SK-N-SH (cell line): ENCODE measurements at regions not wholly inside any gene's neighbourhood (a gene's known extent, or its start where the extent isn't known, plus 50 kb on each side); places are given as distances from the start of the nearest gene placed in this dataset.

Source experiments
- CTCF ChIA-PET: fragments of 300-600, 350-600 bp; formaldehyde crosslinking; extraction: SDS; loops from one replicate; lab custom pipeline; 2021; lab: Yijun Ruan, JAX
- POLR2A ChIA-PET: fragments of 350-600 bp; sonication (Branson Sonifier 250); formaldehyde crosslinking; extraction: SDS; loops from one replicate; lab custom pipeline; 2020; ENCODE audit warnings: antibody characterized with exemption, inconsistent platforms; lab: Yijun Ruan, JAX
- DNase-seq: peaks from one replicate; pipeline ENCODE4 v3.0.0; 2012
- H2AFZ ChIP-seq: fragments of 200-600 bp; sonication (generic); 2 replicates; pipeline ENCODE4 v1.8.1; 2016; ENCODE audit warnings: antibody characterized with exemption, mild to moderate bottlenecking, low read depth
- H3F3A ChIP-seq: fragments of 200-600 bp; sonication (generic); replicated peaks from 2 replicates; pipeline ENCODE3; 2016; ENCODE audit warnings: antibody characterized with exemption, mild to moderate bottlenecking; ENCODE audit not compliant: insufficient read depth
- H3K27ac ChIP-seq, 2 experiments: fragments of 200-500 bp in 1 of 2; fragments of 200-600 bp in 1 of 2; sonication (Bioruptor generic) in 1 of 2; sonication (generic), shearing (Covaris generic) in 1 of 2; 2 replicates each; pipeline versions ENCODE4 v1.5.1 to v1.6.1; 2014 to 2016; ENCODE audit warnings: low read depth in 2 of 2, inconsistent platforms in 1 of 2, low read length in 1 of 2, mild to moderate bottlenecking in 1 of 2, mixed read lengths in 1 of 2
- H3K27me3 ChIP-seq: fragments of 200-600 bp; sonication (generic), shearing (Covaris generic); 2 replicates; pipeline ENCODE4 v1.6.1; 2016; ENCODE audit warnings: mixed run types; ENCODE audit not compliant: insufficient read depth
- H3K36me3 ChIP-seq, 2 experiments: fragments of 200-500 bp in 1 of 2; fragments of 200-600 bp in 1 of 2; sonication (Bioruptor generic) in 1 of 2; sonication (generic) in 1 of 2; replicated peaks in 1 of 2; 2 replicates each; pipeline versions ENCODE3 to v1.5.1; 2014 to 2016; ENCODE audit warnings: low read length in 1 of 2, mild to moderate bottlenecking in 1 of 2; ENCODE audit not compliant: insufficient read depth in 2 of 2, control insufficient read depth in 1 of 2
- H3K4me1 ChIP-seq, 2 experiments: fragments of 200-500 bp in 1 of 2; fragments of 200-600 bp in 1 of 2; sonication (Bioruptor generic) in 1 of 2; sonication (generic), shearing (Covaris generic) in 1 of 2; 2 replicates each; pipeline versions ENCODE4 v1.5.1 to v1.6.1; 2014 to 2016; ENCODE audit warnings: low read depth in 1 of 2, low read length in 1 of 2, mixed run types in 1 of 2; ENCODE audit not compliant: insufficient read depth in 2 of 2, control insufficient read depth in 1 of 2
- H3K4me2 ChIP-seq: fragments of 200-600 bp; sonication (generic), shearing (Covaris generic); 2 replicates; pipeline ENCODE4 v1.6.1; 2017; ENCODE audit warnings: mixed run types
- H3K4me3 ChIP-seq, 2 experiments: fragments of 200-500 bp in 1 of 2; fragments of 200-600 bp in 1 of 2; sonication (Bioruptor generic) in 1 of 2; sonication (generic), shearing (Covaris generic) in 1 of 2; 2 replicates each; pipeline versions ENCODE4 v1.5.1 to v1.8.1; 2014 to 2016; ENCODE audit warnings: low read depth in 2 of 2, inconsistent platforms in 1 of 2, low read length in 1 of 2, mild to moderate bottlenecking in 1 of 2, mixed read lengths in 1 of 2, moderate library complexity in 1 of 2
- H3K79me2 ChIP-seq: fragments of 200-600 bp; sonication (generic); 2 replicates; pipeline ENCODE4 v1.8.1; 2017; ENCODE audit warnings: mild to moderate bottlenecking; ENCODE audit not compliant: insufficient read depth
- H3K9ac ChIP-seq: fragments of 200-600 bp; sonication (generic); 2 replicates; pipeline ENCODE4 v1.6.1; 2017; ENCODE audit warnings: mixed run types
- H3K9me2 ChIP-seq: fragments of 200-600 bp; sonication (generic); 2 replicates; pipeline ENCODE4 v1.6.1; 2017; ENCODE audit warnings: mixed run types
- H3K9me3 ChIP-seq: fragments of 200-600 bp; sonication (generic); 2 replicates; pipeline ENCODE4 v1.6.1; 2017; ENCODE audit warnings: mixed run types, mild to moderate bottlenecking, moderate library complexity
- H4K20me1 ChIP-seq: fragments of 200-600 bp; sonication (generic); 2 replicates; pipeline ENCODE4 v1.6.1; 2017; ENCODE audit warnings: mild to moderate bottlenecking, mixed run types; ENCODE audit not compliant: insufficient read depth
- ELF1 ChIP-seq: IDR thresholded peaks from 2 replicates; pipeline ENCODE4 v1.4.0; 2012
- EZH2phosphoT487 ChIP-seq: fragments of 200-600 bp; sonication (generic); IDR thresholded peaks from 2 replicates; pipeline ENCODE4 v1.6.1; 2017; ENCODE audit warnings: low read depth, mixed run types, mild to moderate bottlenecking, antibody characterized with exemption, moderate library complexity, borderline replicate concordance
- FOXM1 ChIP-seq: IDR thresholded peaks from 2 replicates; pipeline ENCODE4 v1.4.0; 2012; ENCODE audit warnings: low read depth, mild to moderate bottlenecking
- GATA2 ChIP-seq: sonication (generic); formaldehyde crosslinking; IDR thresholded peaks from 2 replicates; pipeline ENCODE4 v1.5.0; 2020; ENCODE audit warnings: mild to moderate bottlenecking, missing genetic modification reagents
- MXI1 ChIP-seq: IDR thresholded peaks from 2 replicates; pipeline ENCODE4 v1.6.1; 2012; ENCODE audit warnings: mild to moderate bottlenecking, low read depth, low read length, improper control_type of control experiment
- NRF1 ChIP-seq: IDR thresholded peaks from 2 replicates; pipeline ENCODE4 v1.6.1; 2012; ENCODE audit warnings: low read depth, mild to moderate bottlenecking, low read length
- POLR2AphosphoS5 ChIP-seq: IDR thresholded peaks from 2 replicates; pipeline ENCODE4 v1.6.1; 2012; ENCODE audit warnings: low read depth, low read length
- RAD21 ChIP-seq: IDR thresholded peaks from 2 replicates; pipeline ENCODE4 v1.6.1; 2012; ENCODE audit warnings: mild to moderate bottlenecking, low read length
- TAF1 ChIP-seq: IDR thresholded peaks from 2 replicates; pipeline ENCODE4 v1.6.1; 2012; ENCODE audit warnings: low read depth, mild to moderate bottlenecking, low read length, moderate library complexity, borderline replicate concordance
- TEAD4 ChIP-seq: IDR thresholded peaks from 2 replicates; pipeline ENCODE4 v1.4.0; 2012; ENCODE audit warnings: mild to moderate bottlenecking, borderline replicate concordance; ENCODE audit not compliant: insufficient read depth
- USF1 ChIP-seq: IDR thresholded peaks from 2 replicates; pipeline ENCODE4 v1.4.0; 2012; ENCODE audit warnings: low read depth, borderline replicate concordance
- USF2 ChIP-seq: fragments of 150-350 bp; IDR thresholded peaks from 2 replicates; pipeline ENCODE4 v1.6.1; 2017; ENCODE audit warnings: antibody characterized with exemption, low read length, low read depth, borderline replicate concordance
- YY1 ChIP-seq: IDR thresholded peaks from 2 replicates; pipeline ENCODE4 v1.4.0; 2012; ENCODE audit warnings: low read depth, mild to moderate bottlenecking
- WGBS: methylation state at CpG from one replicate; pipeline ENCODE4 v1.1.6; 2017; ENCODE audit warnings: low lambda C conversion rate; 5-methylcytosine and 5-hydroxymethylcytosine counted together
- TF ChIP-seq, protein P1 (sequence below): fragments of 150-350 bp; IDR thresholded peaks from 2 replicates; pipeline ENCODE4 v1.6.1; 2016; ENCODE audit warnings: mild to moderate bottlenecking, low read depth, low read length
- TF ChIP-seq, protein P2 (sequence below): fragments of 200-600 bp; sonication (generic); IDR thresholded peaks from 2 replicates; pipeline ENCODE4 v1.6.1; 2017; ENCODE audit warnings: antibody characterized with exemption, mild to moderate bottlenecking, moderate library complexity
- TF ChIP-seq, protein P3 (sequence below): IDR thresholded peaks from 2 replicates; pipeline ENCODE4; 2012

DNA sequence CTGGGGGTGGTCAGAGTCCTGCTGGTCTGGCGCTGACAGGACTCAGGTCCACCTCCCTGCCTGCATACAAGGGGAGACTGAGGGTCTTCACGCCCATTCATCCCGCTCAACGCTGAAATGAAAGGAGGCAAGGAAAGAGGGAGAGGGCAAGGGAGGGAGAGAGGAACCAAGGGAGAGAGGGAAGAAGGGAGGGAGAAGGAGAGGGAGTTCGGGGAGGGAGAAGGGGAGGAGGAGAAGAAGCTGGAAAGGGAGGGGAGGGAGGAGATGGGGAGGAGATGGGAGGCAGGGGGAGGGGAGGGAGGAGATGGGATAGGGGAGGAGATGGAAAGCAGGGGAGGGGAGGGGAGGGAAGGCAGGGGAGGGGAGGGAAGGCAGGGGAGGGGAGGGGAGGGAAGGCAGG lies 69.4 kb upstream of the INPP5A start:
- ChIA-PET POLR2A (no interaction called here), CTCF (interaction anchor here (0.6 to 2.7 kb wide), 3 partner anchors 9 to 95 kb away, joined by 3 to 7 read pairs (median 4); no protein-coding TSS in a partner anchor)
- H3K27ac ChIP-seq: no peak overlapping the region
- H3K36me3 ChIP-seq: no peaks in the 10 kb centered on the region
- H3K79me2 ChIP-seq: no peaks in the 10 kb centered on the region
- H3K4me1 ChIP-seq: no peaks in the 10 kb centered on the region; a peak in 1 of 4 replicates
- 89% methylated on average over 5 of the region's 5 CpGs for WGBS
- H3K4me3 ChIP-seq: no peak overlapping the region
- no peak overlapping the region for H3K4me2 ChIP-seq
- no peak overlapping the region for H2AFZ ChIP-seq
- no peaks in the 10 kb centered on the region for H3K27me3 ChIP-seq
- no peak overlapping the region for H3K9ac ChIP-seq
- no peaks in the 10 kb centered on the region for H3K9me3 ChIP-seq
- H4K20me1 ChIP-seq: no peaks in the 10 kb centered on the region
- no peaks in the 10 kb centered on the region for H3K9me2 ChIP-seq
- DNase-seq: no peak
- no peaks in the 10 kb centered on the region for H3F3A ChIP-seq
- TF ChIP-seq, protein P1, sequence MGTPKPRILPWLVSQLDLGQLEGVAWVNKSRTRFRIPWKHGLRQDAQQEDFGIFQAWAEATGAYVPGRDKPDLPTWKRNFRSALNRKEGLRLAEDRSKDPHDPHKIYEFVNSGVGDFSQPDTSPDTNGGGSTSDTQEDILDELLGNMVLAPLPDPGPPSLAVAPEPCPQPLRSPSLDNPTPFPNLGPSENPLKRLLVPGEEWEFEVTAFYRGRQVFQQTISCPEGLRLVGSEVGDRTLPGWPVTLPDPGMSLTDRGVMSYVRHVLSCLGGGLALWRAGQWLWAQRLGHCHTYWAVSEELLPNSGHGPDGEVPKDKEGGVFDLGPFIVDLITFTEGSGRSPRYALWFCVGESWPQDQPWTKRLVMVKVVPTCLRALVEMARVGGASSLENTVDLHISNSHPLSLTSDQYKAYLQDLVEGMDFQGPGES: no peak
- TF ChIP-seq EZH2phosphoT487 (no peak), RAD21 (no peak), YY1 (no peak), POLR2AphosphoS5 (no peak), USF1 (no peak), TEAD4 (no peak), GATA2 (CRISPR knock-in tag) (no peak), FOXM1 (no peak), ELF1 (no peak), USF2 (no peak), MXI1 (no peak), TAF1 (no peak), NRF1 (no peak)
- TF ChIP-seq, protein P2, sequence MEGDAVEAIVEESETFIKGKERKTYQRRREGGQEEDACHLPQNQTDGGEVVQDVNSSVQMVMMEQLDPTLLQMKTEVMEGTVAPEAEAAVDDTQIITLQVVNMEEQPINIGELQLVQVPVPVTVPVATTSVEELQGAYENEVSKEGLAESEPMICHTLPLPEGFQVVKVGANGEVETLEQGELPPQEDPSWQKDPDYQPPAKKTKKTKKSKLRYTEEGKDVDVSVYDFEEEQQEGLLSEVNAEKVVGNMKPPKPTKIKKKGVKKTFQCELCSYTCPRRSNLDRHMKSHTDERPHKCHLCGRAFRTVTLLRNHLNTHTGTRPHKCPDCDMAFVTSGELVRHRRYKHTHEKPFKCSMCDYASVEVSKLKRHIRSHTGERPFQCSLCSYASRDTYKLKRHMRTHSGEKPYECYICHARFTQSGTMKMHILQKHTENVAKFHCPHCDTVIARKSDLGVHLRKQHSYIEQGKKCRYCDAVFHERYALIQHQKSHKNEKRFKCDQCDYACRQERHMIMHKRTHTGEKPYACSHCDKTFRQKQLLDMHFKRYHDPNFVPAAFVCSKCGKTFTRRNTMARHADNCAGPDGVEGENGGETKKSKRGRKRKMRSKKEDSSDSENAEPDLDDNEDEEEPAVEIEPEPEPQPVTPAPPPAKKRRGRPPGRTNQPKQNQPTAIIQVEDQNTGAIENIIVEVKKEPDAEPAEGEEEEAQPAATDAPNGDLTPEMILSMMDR: no peak
- TF ChIP-seq, protein P3, sequence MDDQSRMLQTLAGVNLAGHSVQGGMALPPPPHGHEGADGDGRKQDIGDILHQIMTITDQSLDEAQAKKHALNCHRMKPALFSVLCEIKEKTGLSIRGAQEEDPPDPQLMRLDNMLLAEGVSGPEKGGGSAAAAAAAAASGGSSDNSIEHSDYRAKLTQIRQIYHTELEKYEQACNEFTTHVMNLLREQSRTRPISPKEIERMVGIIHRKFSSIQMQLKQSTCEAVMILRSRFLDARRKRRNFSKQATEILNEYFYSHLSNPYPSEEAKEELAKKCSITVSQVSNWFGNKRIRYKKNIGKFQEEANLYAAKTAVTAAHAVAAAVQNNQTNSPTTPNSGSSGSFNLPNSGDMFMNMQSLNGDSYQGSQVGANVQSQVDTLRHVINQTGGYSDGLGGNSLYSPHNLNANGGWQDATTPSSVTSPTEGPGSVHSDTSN: no peak
